HG03520 (cell line): ENCODE measurements at regions not wholly inside any gene's neighbourhood (a gene's known extent, or its start where the extent isn't known, plus 50 kb on each side); places are given as distances from the start of the nearest gene placed in this dataset.

ENCODE experiments used
- ATAC-seq: cut with Tn5 transposase; IDR thresholded peaks from one replicate; pipeline ENCODE4 v1.9.1; 2021; ENCODE audit warnings: mild to moderate bottlenecking, moderate library complexity; ENCODE audit not compliant: unreplicated experiment

GRCh38 chr13:103839460-103839859 lies 773.2 kb upstream of the SLC10A2 start:
- ATAC-seq = no peak

GRCh38 chr13:103835052-103835451 lies 768.8 kb upstream of the SLC10A2 start:
- no peak for ATAC-seq

DNA sequence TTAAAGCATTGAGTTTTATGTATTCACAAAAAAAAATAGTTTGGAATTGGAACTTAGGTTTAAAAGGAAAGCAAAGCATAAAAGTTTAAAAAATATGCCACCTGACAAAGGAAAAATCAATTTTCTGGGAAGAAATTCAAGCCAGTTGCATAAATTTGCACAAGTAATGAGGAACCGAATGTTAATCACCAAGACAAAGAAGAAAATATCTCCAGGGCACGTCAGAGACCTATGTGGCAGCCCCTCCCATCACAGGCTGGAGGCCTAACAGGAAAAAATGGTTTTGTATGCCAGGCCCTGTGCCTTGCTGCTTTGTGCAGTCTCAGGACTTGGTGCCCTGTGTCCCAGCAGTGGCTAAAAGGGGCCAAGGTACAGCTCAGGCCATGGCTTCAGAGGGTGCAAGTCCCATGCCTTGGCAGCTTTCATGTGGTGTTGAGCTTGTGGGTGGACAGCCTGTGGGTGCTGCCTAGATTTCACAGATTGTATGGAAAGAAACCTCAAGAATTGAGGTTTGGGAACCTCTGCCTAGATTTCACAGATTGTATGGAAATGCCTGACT lies 767.2 kb upstream of the SLC10A2 start:
- no peak for ATAC-seq

GRCh38 chr13:103815619-103816018 lies 749.4 kb upstream of the SLC10A2 start:
- no peak for ATAC-seq

- ATAC-seq = no peak
Measured at GRCh38 chr13:103812971-103813370, 746.8 kb upstream of the SLC10A2 start.

DNA sequence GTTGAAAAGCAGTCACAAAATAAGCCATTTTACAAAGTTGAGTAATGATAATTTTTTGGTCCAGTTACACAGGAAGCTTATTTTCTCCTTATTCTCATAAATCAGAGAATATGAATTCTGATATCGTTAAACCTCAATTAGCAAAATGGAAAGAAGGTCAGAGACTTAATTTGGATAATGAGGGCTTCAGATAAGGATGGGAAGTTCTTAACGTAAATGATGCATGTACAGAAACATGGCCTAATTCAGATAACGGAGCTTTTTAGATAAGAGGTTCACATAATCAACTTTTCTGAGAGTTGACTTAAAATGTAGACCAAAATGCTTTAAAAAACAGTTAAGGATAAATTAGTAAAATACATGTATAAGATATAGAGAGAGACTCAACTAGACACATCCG lies 746.3 kb upstream of the SLC10A2 start:
- no peak for ATAC-seq

DNA sequence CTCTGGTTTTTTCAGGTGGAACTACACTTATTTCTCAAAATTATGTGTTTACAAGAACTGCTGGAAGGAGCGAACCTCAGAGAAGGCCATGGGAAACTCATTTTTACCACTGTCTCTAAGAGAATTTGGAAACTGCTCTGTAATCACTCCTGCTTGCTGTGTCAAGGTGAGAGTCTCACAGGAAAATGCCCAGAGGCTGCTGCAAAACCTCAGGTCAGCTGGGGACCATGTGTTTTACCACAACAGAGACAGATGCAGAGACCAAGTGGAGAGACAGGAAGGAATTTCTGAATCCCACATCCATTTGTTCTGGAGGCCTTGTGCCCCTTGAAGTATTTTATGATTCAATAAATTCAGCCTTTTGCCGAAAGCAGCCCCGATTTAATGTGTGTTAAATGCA lies 743.8 kb upstream of the SLC10A2 start:
- no peak for ATAC-seq

DNA sequence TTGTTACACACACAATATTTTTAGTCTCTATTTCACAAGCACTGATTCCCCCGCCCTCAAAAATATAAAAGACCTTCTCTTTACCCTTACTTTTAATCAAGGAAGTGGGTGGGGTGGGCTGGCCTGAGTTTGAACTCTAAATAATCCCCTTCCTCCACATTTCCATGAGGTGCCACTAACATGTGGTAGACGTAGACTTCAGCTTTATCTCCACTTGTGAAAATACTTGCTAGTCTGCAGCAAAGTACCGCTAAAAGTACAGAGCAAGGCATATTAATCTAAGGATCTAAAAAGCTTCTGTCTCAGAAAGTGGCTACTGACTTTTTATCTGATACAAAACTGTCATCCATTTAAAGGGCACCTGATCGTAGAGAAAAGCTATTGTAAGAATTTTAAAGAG lies 739.6 kb upstream of the SLC10A2 start:
- no peak for ATAC-seq

DNA sequence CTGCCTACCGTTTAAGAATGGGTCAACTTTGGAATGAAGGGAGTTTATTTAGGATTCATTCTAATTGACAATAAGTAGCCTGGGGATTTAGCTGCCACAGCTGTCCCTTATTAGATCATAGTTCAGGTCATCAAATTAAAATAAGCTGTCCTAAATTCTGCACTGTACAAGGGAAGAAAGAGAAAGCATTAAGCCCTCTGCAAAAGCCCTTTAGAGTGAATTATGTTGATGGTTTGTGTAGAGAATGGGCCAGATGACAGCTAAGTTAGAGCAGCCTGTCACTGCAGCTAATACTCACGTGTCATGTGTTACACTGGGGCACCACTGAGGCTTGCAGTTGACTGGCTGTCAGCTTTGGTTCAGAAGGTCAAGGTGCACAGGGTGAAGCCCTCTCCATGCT lies 737.1 kb upstream of the SLC10A2 start:
- no peak for ATAC-seq

DNA sequence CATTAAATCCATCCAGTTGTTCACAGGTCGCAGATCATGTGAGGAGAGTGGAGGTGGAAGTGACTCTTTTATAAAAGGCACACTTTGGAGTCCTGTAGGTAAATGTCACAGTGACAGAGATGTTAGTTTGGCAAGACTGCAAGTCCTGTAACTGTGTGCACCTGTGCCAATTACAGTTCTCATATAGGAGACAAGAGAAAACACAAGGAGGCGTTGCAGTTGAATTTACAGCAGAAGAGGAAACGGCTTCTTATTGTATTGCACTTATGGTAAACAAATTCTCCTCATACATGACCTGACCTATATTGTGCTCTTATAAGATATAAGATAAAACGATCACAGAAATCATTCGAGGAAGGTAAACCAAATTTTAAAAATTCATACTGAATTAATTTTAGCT lies 732.8 kb upstream of the SLC10A2 start:
- ATAC-seq = no peak

DNA sequence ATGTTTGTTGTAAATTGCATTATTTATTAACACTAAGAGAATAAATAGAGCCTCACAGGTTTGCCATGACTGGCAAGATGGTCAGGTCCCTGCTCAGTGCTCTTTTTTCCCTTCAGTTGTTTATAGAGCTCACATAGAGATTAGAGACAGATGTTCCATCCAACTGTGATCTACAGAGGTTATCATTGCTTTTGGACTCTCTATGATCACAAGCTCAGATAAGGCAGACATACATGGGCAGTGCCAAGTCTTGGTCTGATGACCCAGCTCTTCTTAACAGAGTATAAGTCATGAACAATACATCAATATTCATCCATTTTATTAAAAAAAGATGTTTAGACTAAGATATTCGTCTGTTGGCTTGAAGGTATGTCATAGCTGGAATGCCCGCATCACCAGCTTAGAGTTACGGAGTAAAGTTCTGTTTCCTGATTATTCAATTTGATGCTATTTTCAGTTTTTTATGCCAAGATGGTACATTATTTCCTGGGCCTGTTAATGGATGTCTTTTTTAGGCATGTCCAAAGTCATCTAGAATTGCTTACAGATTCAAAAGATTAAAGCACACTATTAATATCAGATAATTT lies 729.8 kb upstream of the SLC10A2 start:
- no peak for ATAC-seq

DNA sequence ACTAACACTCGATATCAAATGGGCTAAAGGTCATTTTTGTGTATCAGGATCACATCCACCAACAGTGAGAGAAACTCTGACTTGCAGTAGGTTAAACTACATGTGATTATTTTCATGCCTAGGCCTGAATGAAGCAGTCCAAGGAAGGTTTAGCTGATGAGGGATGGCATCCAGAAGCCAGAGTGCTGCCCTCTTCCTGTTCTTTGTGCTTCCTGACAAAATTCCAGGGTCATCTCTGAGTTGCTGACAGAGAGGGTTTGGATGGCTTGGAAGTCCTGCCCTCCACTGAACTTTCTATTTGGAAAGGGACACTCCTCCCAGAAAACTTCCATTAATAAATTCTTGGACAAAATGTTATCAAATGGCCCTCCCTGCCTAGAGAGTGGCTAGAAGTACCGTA lies 728.3 kb upstream of the SLC10A2 start:
- no peak for ATAC-seq

- ATAC-seq = no peak
Measured at GRCh38 chr13:103788061-103788652, 721.9 kb upstream of the SLC10A2 start.

DNA sequence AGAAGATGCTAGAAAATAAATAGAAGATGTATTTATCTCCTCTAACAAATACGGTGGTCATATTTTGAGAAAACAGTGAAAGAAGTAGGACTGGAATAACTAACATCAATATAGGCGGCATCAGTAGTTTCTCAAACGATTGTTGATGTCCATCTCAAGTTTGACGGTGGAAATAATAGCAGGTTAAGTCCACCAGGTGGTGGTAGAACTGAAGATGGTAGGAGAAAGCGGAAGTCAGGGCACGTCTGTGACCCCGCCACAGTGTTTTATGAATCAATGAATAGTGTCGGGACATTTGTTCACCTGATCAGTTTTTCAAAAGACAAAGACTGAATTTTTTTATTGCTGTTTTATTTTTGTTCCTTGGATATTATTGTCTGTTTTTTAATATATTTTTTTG lies 706.4 kb upstream of the SLC10A2 start:
- ATAC-seq = no peak

GRCh38 chr13:103762523-103762922 lies 696.3 kb upstream of the SLC10A2 start:
- ATAC-seq = no peak

DNA sequence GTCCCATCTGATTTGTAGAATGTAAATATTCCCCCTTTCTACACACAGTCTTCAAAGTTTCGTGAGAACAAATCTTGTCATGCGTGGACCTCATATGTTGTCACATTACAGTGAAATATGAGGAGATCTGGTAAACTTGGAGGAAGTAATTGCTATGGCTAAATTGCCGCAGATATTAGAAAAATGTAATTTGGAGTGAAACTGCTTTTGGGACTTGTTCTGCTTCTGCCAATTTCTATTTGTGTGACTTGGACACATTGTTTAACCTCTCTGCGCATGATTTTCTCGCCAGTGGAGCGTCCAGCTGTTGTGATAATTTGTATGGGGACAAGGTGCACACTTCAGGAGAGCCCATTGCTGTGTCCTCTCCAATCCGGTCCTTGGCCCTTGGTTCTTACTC lies 693.1 kb upstream of the SLC10A2 start:
- ATAC-seq = no peak

- no peak for ATAC-seq
Measured at GRCh38 chr13:103758222-103758621, 692.0 kb upstream of the SLC10A2 start.

GRCh38 chr13:103757361-103757760 lies 691.1 kb upstream of the SLC10A2 start:
- ATAC-seq = no peak

DNA sequence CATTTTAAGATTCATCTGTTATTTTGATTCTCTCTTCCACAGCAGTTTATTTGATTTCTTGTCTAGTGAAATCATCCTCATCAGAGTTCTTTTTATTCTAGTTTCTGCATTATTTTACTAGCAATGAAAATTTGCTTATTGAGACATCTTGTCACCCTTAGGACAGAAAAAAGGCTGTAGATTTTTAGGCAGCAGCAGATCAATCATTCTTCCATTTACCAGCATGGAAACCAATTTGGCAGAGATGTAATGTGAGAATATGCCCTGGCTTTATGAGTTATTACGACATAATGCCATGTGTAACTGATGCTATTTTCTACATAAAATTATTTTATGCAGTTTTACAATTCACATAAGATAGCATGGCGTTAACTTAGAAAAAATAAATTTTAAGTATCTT lies 688.6 kb upstream of the SLC10A2 start:
- no peak for ATAC-seq

GRCh38 chr13:103734837-103735236 lies 668.6 kb upstream of the SLC10A2 start:
- ATAC-seq = no peak

DNA sequence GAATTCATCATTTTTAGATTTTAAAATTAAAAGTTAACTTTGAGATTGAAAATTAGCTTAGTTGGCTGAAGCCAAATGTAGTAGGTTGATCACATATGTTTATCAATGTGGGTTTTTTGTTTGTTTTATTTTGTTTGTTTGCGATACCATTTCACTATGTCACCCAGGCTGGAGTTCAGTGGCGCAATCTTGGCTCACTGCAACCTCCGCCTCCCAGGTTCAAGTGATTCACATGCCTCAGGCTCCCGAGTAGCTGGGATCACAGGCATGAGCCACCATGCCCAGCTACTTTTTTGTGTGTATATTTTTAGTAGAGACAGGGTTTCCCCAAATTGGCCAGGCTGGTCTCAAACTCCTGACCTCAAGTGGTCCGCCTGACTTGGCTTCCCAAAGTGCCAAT lies 665.7 kb upstream of the SLC10A2 start:
- ATAC-seq = no peak

DNA sequence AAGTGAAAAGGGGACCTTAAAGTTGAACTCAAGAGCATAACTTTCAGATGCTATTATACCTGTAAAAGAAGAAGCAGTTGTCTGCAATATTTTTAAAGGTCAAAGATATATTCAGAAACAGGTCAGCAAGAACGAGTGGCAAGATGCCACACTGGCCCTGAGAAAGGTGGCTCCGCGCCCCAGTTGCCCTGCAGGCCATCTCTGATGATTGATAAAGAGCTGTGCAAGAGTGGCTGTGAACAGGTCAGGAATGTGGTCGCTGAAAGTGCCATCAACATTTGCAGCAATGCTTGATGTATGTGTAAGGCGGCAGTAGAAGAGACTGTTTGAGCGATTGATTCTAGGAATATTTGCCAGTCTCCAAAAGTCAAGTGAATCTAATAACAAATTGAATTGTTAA lies 664.2 kb upstream of the SLC10A2 start:
- ATAC-seq = no peak

GRCh38 chr13:103726808-103727207 lies 660.6 kb upstream of the SLC10A2 start:
- no peak for ATAC-seq
